SK-N-SH (cell line): ENCODE measurements at regions not wholly inside any gene's neighbourhood (a gene's known extent, or its start where the extent isn't known, plus 50 kb on each side); places are given as distances from the start of the nearest gene placed in this dataset.
A peak's percentile ranks its signal among the peaks of the same experiment; 100 is the strongest.

Experiments
- CTCF ChIA-PET: fragments of 300-600, 350-600 bp; formaldehyde crosslinking; extraction: SDS; loops from one replicate; lab custom pipeline; 2021; lab: Yijun Ruan, JAX
- POLR2A ChIA-PET: fragments of 350-600 bp; sonication (Branson Sonifier 250); formaldehyde crosslinking; extraction: SDS; loops from one replicate; lab custom pipeline; 2020; ENCODE audit warnings: antibody characterized with exemption, inconsistent platforms; lab: Yijun Ruan, JAX
- DNase-seq: peaks from one replicate; pipeline ENCODE4 v3.0.0; 2012
- H2AFZ ChIP-seq: fragments of 200-600 bp; sonication (generic); 2 replicates; pipeline ENCODE4 v1.8.1; 2016; ENCODE audit warnings: antibody characterized with exemption, mild to moderate bottlenecking, low read depth
- H3F3A ChIP-seq: fragments of 200-600 bp; sonication (generic); replicated peaks from 2 replicates; pipeline ENCODE3; 2016; ENCODE audit warnings: antibody characterized with exemption, mild to moderate bottlenecking; ENCODE audit not compliant: insufficient read depth
- H3K27ac ChIP-seq, 2 experiments: fragments of 200-500 bp in 1 of 2; fragments of 200-600 bp in 1 of 2; sonication (Bioruptor generic) in 1 of 2; sonication (generic), shearing (Covaris generic) in 1 of 2; 2 replicates each; pipeline versions ENCODE4 v1.5.1 to v1.6.1; 2014 to 2016; ENCODE audit warnings: low read depth in 2 of 2, inconsistent platforms in 1 of 2, low read length in 1 of 2, mild to moderate bottlenecking in 1 of 2, mixed read lengths in 1 of 2
- H3K27me3 ChIP-seq: fragments of 200-600 bp; sonication (generic), shearing (Covaris generic); 2 replicates; pipeline ENCODE4 v1.6.1; 2016; ENCODE audit warnings: mixed run types; ENCODE audit not compliant: insufficient read depth
- H3K36me3 ChIP-seq, 2 experiments: fragments of 200-500 bp in 1 of 2; fragments of 200-600 bp in 1 of 2; sonication (Bioruptor generic) in 1 of 2; sonication (generic) in 1 of 2; replicated peaks in 1 of 2; 2 replicates each; pipeline versions ENCODE3 to v1.5.1; 2014 to 2016; ENCODE audit warnings: low read length in 1 of 2, mild to moderate bottlenecking in 1 of 2; ENCODE audit not compliant: insufficient read depth in 2 of 2, control insufficient read depth in 1 of 2
- H3K4me1 ChIP-seq, 2 experiments: fragments of 200-500 bp in 1 of 2; fragments of 200-600 bp in 1 of 2; sonication (Bioruptor generic) in 1 of 2; sonication (generic), shearing (Covaris generic) in 1 of 2; 2 replicates each; pipeline versions ENCODE4 v1.5.1 to v1.6.1; 2014 to 2016; ENCODE audit warnings: low read depth in 1 of 2, low read length in 1 of 2, mixed run types in 1 of 2; ENCODE audit not compliant: insufficient read depth in 2 of 2, control insufficient read depth in 1 of 2
- H3K4me2 ChIP-seq: fragments of 200-600 bp; sonication (generic), shearing (Covaris generic); 2 replicates; pipeline ENCODE4 v1.6.1; 2017; ENCODE audit warnings: mixed run types
- H3K4me3 ChIP-seq, 2 experiments: fragments of 200-500 bp in 1 of 2; fragments of 200-600 bp in 1 of 2; sonication (Bioruptor generic) in 1 of 2; sonication (generic), shearing (Covaris generic) in 1 of 2; 2 replicates each; pipeline versions ENCODE4 v1.5.1 to v1.8.1; 2014 to 2016; ENCODE audit warnings: low read depth in 2 of 2, inconsistent platforms in 1 of 2, low read length in 1 of 2, mild to moderate bottlenecking in 1 of 2, mixed read lengths in 1 of 2, moderate library complexity in 1 of 2
- H3K79me2 ChIP-seq: fragments of 200-600 bp; sonication (generic); 2 replicates; pipeline ENCODE4 v1.8.1; 2017; ENCODE audit warnings: mild to moderate bottlenecking; ENCODE audit not compliant: insufficient read depth
- H3K9ac ChIP-seq: fragments of 200-600 bp; sonication (generic); 2 replicates; pipeline ENCODE4 v1.6.1; 2017; ENCODE audit warnings: mixed run types
- H3K9me2 ChIP-seq: fragments of 200-600 bp; sonication (generic); 2 replicates; pipeline ENCODE4 v1.6.1; 2017; ENCODE audit warnings: mixed run types
- H3K9me3 ChIP-seq: fragments of 200-600 bp; sonication (generic); 2 replicates; pipeline ENCODE4 v1.6.1; 2017; ENCODE audit warnings: mixed run types, mild to moderate bottlenecking, moderate library complexity
- H4K20me1 ChIP-seq: fragments of 200-600 bp; sonication (generic); 2 replicates; pipeline ENCODE4 v1.6.1; 2017; ENCODE audit warnings: mild to moderate bottlenecking, mixed run types; ENCODE audit not compliant: insufficient read depth
- ELF1 ChIP-seq: IDR thresholded peaks from 2 replicates; pipeline ENCODE4 v1.4.0; 2012
- EP300 ChIP-seq, 2 experiments: IDR thresholded peaks; 2 replicates each; pipeline versions ENCODE4 v1.4.0 to v1.6.1; 2012; ENCODE audit warnings: borderline replicate concordance in 1 of 2, low read depth in 1 of 2, low read length in 1 of 2
- FOSL2 ChIP-seq: IDR thresholded peaks from 2 replicates; pipeline ENCODE4 v1.4.0; 2012; ENCODE audit warnings: low read depth, mild to moderate bottlenecking, moderate library complexity, borderline replicate concordance
- GABPA ChIP-seq: IDR thresholded peaks from 2 replicates; pipeline ENCODE4 v1.4.0; 2012; ENCODE audit warnings: low read depth, mild to moderate bottlenecking
- GATA2 ChIP-seq: sonication (generic); formaldehyde crosslinking; IDR thresholded peaks from 2 replicates; pipeline ENCODE4 v1.5.0; 2020; ENCODE audit warnings: mild to moderate bottlenecking, missing genetic modification reagents
- RCOR1 ChIP-seq: fragments of 150-350 bp; IDR thresholded peaks from 2 replicates; pipeline ENCODE4 v1.6.1; 2017; ENCODE audit warnings: antibody characterized with exemption, low read length
- TCF12 ChIP-seq: IDR thresholded peaks from 2 replicates; pipeline ENCODE4 v1.4.0; 2012
- WGBS: methylation state at CpG from one replicate; pipeline ENCODE4 v1.1.6; 2017; ENCODE audit warnings: low lambda C conversion rate; 5-methylcytosine and 5-hydroxymethylcytosine counted together
- TF ChIP-seq, protein P1 (sequence below): IDR thresholded peaks from 2 replicates; pipeline ENCODE4 v1.4.0; 2012; ENCODE audit warnings: low read depth, borderline replicate concordance
- TF ChIP-seq, protein P2 (sequence below): IDR thresholded peaks from 2 replicates; pipeline ENCODE4 v1.4.0; 2012; ENCODE audit warnings: low read depth, borderline replicate concordance

DNA sequence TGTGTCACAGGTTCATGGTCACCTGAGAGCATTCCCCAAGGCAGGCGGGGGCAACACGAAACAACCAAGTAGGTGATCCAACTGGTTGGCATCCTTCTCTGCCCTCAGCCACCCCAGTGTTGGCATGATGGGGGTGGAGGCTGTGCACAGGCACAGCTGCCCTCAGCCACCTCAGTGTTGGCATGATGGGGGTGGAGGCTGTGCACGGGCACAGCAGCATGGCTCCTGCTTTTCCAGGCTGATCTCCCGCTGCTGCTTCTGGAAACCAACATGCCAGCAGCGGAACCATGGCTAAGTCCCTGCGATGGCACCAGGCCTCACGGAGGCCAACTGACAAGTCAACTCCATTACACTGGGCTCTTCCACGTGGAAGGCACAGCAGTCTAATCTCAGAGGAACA is 447.8 kb downstream of the PTPRU start:
- H2AFZ ChIP-seq, result no peak overlapping the region
- H3K4me3 ChIP-seq, result no peak overlapping the region
- peaks cover 9% of the 10 kb centered on the region for H3F3A ChIP-seq
- TF ChIP-seq, protein P1, sequence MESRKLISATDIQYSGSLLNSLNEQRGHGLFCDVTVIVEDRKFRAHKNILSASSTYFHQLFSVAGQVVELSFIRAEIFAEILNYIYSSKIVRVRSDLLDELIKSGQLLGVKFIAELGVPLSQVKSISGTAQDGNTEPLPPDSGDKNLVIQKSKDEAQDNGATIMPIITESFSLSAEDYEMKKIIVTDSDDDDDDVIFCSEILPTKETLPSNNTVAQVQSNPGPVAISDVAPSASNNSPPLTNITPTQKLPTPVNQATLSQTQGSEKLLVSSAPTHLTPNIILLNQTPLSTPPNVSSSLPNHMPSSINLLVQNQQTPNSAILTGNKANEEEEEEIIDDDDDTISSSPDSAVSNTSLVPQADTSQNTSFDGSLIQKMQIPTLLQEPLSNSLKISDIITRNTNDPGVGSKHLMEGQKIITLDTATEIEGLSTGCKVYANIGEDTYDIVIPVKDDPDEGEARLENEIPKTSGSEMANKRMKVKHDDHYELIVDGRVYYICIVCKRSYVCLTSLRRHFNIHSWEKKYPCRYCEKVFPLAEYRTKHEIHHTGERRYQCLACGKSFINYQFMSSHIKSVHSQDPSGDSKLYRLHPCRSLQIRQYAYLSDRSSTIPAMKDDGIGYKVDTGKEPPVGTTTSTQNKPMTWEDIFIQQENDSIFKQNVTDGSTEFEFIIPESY, result no peak
- no peak for TF ChIP-seq TCF12
- no peak for TF ChIP-seq EP300 (IDR thresholded peaks at IDR 0.05; ENCODE audit: borderline replicate concordance in 1 of 2, low read depth in 1 of 2, low read length in 1 of 2)
- TF ChIP-seq ELF1, result no peak
- H3K9me2 ChIP-seq, result no peaks in the 10 kb centered on the region
- no peak overlapping the region for H3K4me2 ChIP-seq
- H3K27me3 ChIP-seq, result no peaks in the 10 kb centered on the region
- H3K9ac ChIP-seq, result no peak overlapping the region
- POLR2A ChIA-PET, result no interaction called here
- peaks cover 13 to 73% of the 10 kb centered on the region in 2 experiments for H3K4me1 ChIP-seq
- CTCF ChIA-PET, result interaction anchor here (0.9 to 2.1 kb wide), 4 partner anchors 15 to 29 kb away, joined by 3 to 18 read pairs (median 4); no protein-coding TSS in a partner anchor
- WGBS, result 50% methylated on average over 3 of the region's 8 CpGs
- no peaks in the 10 kb centered on the region for H3K79me2 ChIP-seq
- H4K20me1 ChIP-seq, result no peaks in the 10 kb centered on the region
- no peaks in the 10 kb centered on the region for H3K9me3 ChIP-seq
- no peak overlapping the region; a peak in 1 of 4 replicates for H3K27ac ChIP-seq
- no peak for DNase-seq
- no peaks in the 10 kb centered on the region for H3K36me3 ChIP-seq

DNA sequence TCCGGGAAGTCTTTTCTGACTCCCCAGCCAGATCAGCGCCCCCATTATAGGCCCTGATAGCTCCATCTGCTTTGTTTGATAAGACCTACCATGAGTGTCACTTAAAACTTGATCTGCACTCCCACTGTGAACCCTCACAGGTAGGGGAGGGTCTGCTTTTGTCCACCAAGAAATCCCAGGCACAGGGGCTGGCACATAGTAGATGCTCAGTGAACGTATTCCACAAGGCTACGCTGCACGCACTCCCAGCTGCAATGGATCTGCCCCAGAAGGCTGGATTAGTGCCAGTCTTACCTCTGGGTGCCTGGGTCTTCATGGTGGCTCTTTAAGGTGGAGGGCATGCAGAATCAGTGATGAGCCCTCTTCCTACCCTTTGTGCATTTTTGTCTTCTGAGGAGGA is 447.1 kb downstream of the PTPRU start:
- H3K4me1 ChIP-seq, result peaks cover 8 to 66% of the 10 kb centered on the region in 2 experiments; a peak in 3 of 4 replicates
- TF ChIP-seq FOSL2 (no peak), GABPA (no peak)
- TF ChIP-seq, all 33 proteins: peak for 0
- Histone ChIP-seq H3K27ac (peak overlapping the region in 1 of 2 experiments; percentile 93; a peak in 2 of 4 replicates), H3F3A (peaks cover 8% of the 10 kb centered on the region), H2AFZ (no peak overlapping the region), H3K27me3 (no peaks in the 10 kb centered on the region), H3K79me2 (no peaks in the 10 kb centered on the region), H4K20me1 (no peaks in the 10 kb centered on the region), H3K9me2 (no peaks in the 10 kb centered on the region), H3K4me2 (no peak overlapping the region), H3K9me3 (no peaks in the 10 kb centered on the region), H3K9ac (no peak overlapping the region), H3K4me3 (no peak overlapping the region), H3K36me3 (no peaks in the 10 kb centered on the region)
- WGBS, result 77% methylated on average over 5 of the region's 5 CpGs
- DNase-seq, result no peak
- ChIA-PET CTCF (interaction anchor here (1.1 to 2.1 kb wide), 5 partner anchors 20 to 444 kb away, joined by 3 to 18 read pairs (median 4); no protein-coding TSS in a partner anchor), POLR2A (no interaction called here)

DNA sequence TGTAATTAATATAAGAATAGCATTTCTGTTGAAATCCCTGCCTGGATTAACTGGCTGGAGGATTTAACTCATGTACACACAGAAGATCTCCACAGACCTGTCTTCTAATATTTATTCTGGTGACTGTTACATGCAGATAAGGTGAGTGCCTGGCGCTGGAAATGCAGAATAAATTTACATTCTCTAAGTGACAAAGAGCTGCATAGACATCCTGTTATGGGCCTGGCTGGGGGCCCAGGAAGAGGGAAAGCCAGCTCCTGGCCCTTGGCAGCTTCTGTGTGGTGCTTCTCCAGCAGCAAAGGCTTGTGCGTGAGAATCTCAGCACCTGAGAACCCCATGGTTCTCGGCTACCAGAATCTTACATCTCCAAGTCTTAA is 446.6 kb downstream of the PTPRU start:
- Histone ChIP-seq H3F3A (peaks cover 3% of the 10 kb centered on the region), H3K27me3 (no peaks in the 10 kb centered on the region), H3K9ac (no peak overlapping the region), H3K27ac (peak overlapping the region in 1 of 2 experiments; percentile 93; a peak in 2 of 4 replicates), H4K20me1 (no peaks in the 10 kb centered on the region), H3K4me2 (no peak overlapping the region), H2AFZ (no peak overlapping the region), H3K36me3 (no peaks in the 10 kb centered on the region), H3K9me2 (no peaks in the 10 kb centered on the region), H3K9me3 (no peaks in the 10 kb centered on the region), H3K79me2 (no peaks in the 10 kb centered on the region), H3K4me1 (peaks cover 3 to 61% of the 10 kb centered on the region in 2 experiments; a peak in 3 of 4 replicates), H3K4me3 (no peak overlapping the region)
- WGBS, result 38% methylated on average over 3 of the region's 3 CpGs
- DNase-seq, result peak; percentile 64
- ChIA-PET POLR2A (interaction anchor here (0.6 kb wide), 1 partner anchor 453 kb away, joined by 3 read pairs; no protein-coding TSS in a partner anchor), CTCF (interaction anchor here (1.0 to 2.1 kb wide), 7 partner anchors 9 to 443 kb away, joined by 3 to 18 read pairs (median 4); no protein-coding TSS in a partner anchor)
- TF ChIP-seq EP300 (IDR thresholded peaks at IDR 0.05; ENCODE audit: borderline replicate concordance in 1 of 2, low read depth in 1 of 2, low read length in 1 of 2) (peak in 1 of 2 experiments; percentile 72; a peak in 2 of 4 replicates), RCOR1 (peak; percentile 93), GATA2 (peak; percentile 41; the same call in 1 of the 2 replicates)
- TF ChIP-seq, protein P2, sequence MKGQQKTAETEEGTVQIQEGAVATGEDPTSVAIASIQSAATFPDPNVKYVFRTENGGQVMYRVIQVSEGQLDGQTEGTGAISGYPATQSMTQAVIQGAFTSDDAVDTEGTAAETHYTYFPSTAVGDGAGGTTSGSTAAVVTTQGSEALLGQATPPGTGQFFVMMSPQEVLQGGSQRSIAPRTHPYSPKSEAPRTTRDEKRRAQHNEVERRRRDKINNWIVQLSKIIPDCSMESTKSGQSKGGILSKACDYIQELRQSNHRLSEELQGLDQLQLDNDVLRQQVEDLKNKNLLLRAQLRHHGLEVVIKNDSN, result no peak
